D721Med (cell line): ENCODE measurements at regions not wholly inside any gene's neighbourhood (a gene's known extent, or its start where the extent isn't known, plus 50 kb on each side); places are given as distances from the start of the nearest gene placed in this dataset.
A peak's percentile ranks its signal among the peaks of the same experiment; 100 is the strongest.

Experiments
- DNase-seq: peaks from one replicate; pipeline ENCODE4 v3.0.0; 2011; ENCODE audit warnings: low spot score; ENCODE audit not compliant: insufficient read length
- FAIRE-seq: peaks from 2 replicates; lab custom pipeline; 2011; peaks lifted over from hg19 to GRCh38; lab: Jason Lieb, UNC
- TF ChIP-seq, protein P1 (sequence below): IDR thresholded peaks from 2 replicates; pipeline ENCODE4 v1.5.1; 2012; ENCODE audit warnings: mild to moderate bottlenecking, control low read depth; ENCODE audit not compliant: insufficient read depth; ENCODE audit errors: missing control alignments

- DNase-seq (no peak), FAIRE-seq (no peak)
Observed at GRCh38 chr6:19150307-19150706, 686.9 kb upstream of the ID4 start.

GRCh38 chr6:19153270-19153980 is 683.7 kb upstream of the ID4 start:
- TF ChIP-seq, protein P1, sequence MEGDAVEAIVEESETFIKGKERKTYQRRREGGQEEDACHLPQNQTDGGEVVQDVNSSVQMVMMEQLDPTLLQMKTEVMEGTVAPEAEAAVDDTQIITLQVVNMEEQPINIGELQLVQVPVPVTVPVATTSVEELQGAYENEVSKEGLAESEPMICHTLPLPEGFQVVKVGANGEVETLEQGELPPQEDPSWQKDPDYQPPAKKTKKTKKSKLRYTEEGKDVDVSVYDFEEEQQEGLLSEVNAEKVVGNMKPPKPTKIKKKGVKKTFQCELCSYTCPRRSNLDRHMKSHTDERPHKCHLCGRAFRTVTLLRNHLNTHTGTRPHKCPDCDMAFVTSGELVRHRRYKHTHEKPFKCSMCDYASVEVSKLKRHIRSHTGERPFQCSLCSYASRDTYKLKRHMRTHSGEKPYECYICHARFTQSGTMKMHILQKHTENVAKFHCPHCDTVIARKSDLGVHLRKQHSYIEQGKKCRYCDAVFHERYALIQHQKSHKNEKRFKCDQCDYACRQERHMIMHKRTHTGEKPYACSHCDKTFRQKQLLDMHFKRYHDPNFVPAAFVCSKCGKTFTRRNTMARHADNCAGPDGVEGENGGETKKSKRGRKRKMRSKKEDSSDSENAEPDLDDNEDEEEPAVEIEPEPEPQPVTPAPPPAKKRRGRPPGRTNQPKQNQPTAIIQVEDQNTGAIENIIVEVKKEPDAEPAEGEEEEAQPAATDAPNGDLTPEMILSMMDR, result no peak
- no peak for DNase-seq
- FAIRE-seq, result no peak

More at GRCh38 chr6:19150307-19150706, 686.9 kb upstream of the ID4 start:
- TF ChIP-seq, protein P1, result no peak

DNA sequence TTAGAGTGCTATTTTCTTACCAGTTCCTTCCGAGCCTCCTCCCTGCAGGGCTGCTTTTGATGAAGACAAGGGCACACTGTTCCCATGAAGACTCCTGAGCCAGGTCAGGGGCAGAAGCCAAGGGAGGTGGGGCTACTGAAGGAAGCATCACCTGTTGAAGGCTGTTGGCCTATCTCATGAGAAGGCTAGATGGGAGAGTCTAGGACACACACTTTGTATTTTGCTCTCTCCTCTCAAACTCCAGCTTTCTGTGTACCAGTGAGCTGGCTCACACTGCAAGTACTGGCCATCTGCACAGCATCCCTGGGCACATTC is 683.2 kb upstream of the ID4 start:
- no peak for DNase-seq
- no peak for FAIRE-seq

DNA sequence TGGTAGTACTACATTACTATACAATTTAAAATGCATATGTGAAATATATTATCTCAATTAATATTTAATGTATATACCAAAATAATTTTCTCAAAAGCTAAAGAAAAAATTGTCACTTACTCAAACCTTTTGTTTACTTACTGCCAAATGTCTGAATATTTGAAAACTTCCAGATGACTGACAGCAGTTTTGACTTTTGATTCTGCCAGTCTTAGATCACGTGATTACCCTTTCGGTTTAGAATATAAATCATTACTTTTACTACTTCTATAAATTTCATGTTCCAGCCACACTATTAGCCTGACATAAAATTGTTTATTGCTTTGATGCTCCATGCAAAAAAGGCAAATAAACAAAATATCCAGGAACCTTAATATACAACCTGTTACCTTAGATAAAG is 680.7 kb upstream of the ID4 start:
- DNase-seq (no peak), FAIRE-seq (no peak)
- TF ChIP-seq, protein P1, result no peak

More for the DNA sequence above, 683.2 kb upstream of the ID4 start:
- TF ChIP-seq, protein P1, result no peak

GRCh38 chr6:19157486-19157885 is 679.7 kb upstream of the ID4 start:
- no peak for FAIRE-seq
- TF ChIP-seq, protein P1, result no peak
- DNase-seq, result no peak

DNA sequence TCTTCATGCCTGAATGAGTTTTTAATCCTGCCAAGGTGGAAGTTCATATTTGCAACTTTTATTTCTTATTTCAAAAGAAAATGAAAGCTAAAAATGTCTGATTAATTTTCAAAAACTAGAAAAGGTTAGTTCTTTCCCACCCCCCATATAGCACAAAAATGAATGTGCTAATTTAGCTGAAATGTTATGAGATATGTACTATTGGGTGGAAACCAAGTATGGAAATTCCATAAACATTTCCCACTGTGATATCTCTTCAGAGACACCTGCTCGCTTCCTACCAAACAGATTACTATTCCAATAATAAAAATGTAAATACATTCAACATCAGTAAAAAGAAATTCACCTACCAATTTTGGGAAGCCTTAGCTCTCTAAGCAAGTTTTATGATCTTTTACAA is 678.6 kb upstream of the ID4 start:
- TF ChIP-seq, protein P1, result no peak
- DNase-seq (no peak), FAIRE-seq (no peak)

- FAIRE-seq, result peak; percentile 25
- DNase-seq, result no peak
- TF ChIP-seq, protein P1, result no peak
Observed at GRCh38 chr6:19159089-19159488, 678.1 kb upstream of the ID4 start.
